ENCODE measurements at regions not wholly inside any gene's neighbourhood (a gene's known extent, or its start where the extent isn't known, plus 50 kb on each side); places are given as distances from the start of the nearest gene placed in this dataset.

DNA sequence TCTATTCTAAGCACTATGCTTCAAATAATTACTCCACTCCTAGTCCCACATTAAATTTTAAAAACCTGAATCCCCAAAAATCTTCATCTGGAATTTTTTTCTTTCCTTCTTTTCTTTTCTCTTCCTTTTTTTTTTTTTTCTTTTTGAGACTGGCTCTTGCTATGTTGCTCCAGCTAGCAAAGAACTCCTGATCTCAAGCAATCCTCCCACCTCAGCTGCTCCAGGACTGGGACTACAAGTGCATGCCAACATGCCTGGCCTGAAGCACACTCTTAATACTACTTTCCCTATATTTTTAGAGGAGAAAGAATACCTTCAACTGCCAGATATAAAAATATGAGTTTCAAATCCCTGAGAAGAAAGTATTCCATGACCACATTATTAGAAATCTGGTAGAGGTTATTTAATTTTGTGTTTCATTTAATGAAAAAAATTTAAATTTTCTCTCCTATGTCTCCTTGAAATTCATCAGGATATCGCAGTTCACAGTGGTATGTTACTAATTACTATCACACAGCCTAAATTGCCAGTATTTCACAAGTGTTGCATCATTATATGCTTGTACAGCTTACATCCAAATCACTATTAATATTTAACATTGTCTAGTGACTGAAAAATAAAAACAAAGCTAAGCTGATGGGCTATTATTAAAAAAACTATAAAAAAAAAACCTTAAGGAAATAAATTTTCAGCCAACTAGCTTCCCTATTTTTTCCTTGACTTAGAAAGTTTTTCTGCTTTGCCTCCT lies 227.8 kb downstream of the NAF1 start:
- no peak overlapping the region for H3K4me2 ChIP-seq
- no peaks in the 10 kb centered on the region for H3K9me3 ChIP-seq (ENCODE audit: low read depth)
- H3K36me3 ChIP-seq, result no peaks in the 10 kb centered on the region
- no peak overlapping the region for H3K27ac Mint-ChIP-seq
- no peaks in the 10 kb centered on the region for H3K79me2 ChIP-seq (ENCODE audit: low read depth)
- TF ChIP-seq, protein P1, sequence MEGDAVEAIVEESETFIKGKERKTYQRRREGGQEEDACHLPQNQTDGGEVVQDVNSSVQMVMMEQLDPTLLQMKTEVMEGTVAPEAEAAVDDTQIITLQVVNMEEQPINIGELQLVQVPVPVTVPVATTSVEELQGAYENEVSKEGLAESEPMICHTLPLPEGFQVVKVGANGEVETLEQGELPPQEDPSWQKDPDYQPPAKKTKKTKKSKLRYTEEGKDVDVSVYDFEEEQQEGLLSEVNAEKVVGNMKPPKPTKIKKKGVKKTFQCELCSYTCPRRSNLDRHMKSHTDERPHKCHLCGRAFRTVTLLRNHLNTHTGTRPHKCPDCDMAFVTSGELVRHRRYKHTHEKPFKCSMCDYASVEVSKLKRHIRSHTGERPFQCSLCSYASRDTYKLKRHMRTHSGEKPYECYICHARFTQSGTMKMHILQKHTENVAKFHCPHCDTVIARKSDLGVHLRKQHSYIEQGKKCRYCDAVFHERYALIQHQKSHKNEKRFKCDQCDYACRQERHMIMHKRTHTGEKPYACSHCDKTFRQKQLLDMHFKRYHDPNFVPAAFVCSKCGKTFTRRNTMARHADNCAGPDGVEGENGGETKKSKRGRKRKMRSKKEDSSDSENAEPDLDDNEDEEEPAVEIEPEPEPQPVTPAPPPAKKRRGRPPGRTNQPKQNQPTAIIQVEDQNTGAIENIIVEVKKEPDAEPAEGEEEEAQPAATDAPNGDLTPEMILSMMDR (IDR thresholded peaks at IDR 0.05), result no peak
- TF ChIP-seq EZH2 (IDR thresholded peaks at IDR 0.05), result no peak
- TF ChIP-seq EZH2phosphoT487 (IDR thresholded peaks at IDR 0.05), result no peak
- no peaks in the 10 kb centered on the region for H4K20me1 ChIP-seq (ENCODE audit: low read depth)
- peaks cover 13% of the 10 kb centered on the region for H3K4me1 Mint-ChIP-seq
- no peak overlapping the region for H2AFZ ChIP-seq (replicated peaks)
- no peak overlapping the region for H3K9ac ChIP-seq
- H3F3A ChIP-seq (ENCODE audit: low read depth), result no peaks in the 10 kb centered on the region
- H3K27me3 Mint-ChIP-seq (ENCODE audit: insufficient read depth, low read depth), result peaks cover under 1% of the 10 kb centered on the region
- H3K9me3 Mint-ChIP-seq, result no peaks in the 10 kb centered on the region
- no peak overlapping the region for H3K4me3 ChIP-seq
- H3K4me1 ChIP-seq, result no peaks in the 10 kb centered on the region
- H3K27ac ChIP-seq, result no peak overlapping the region
- no peak for DNase-seq (ENCODE audit: low spot score)
- H3K36me3 Mint-ChIP-seq, result no peaks in the 10 kb centered on the region
- H3K4me3 Mint-ChIP-seq, result no peak overlapping the region
- H3K27me3 ChIP-seq, result no peaks in the 10 kb centered on the region

GRCh38 chr4:162935214-162935613 lies 231.5 kb downstream of the NAF1 start:
- H2AFZ ChIP-seq (replicated peaks), result no peak overlapping the region
- H3K4me1 ChIP-seq, result no peaks in the 10 kb centered on the region
- Mint-ChIP-seq H3K9me3 (no peaks in the 10 kb centered on the region), H3K27me3 (ENCODE audit: insufficient read depth, low read depth) (no peaks in the 10 kb centered on the region), H3K27ac (no peak overlapping the region), H3K4me1 (peaks cover 14% of the 10 kb centered on the region), H3K4me3 (no peak overlapping the region), H3K36me3 (no peaks in the 10 kb centered on the region)
- no peaks in the 10 kb centered on the region for H3K79me2 ChIP-seq (ENCODE audit: low read depth)
- no peak for DNase-seq (ENCODE audit: low spot score)
- H3K9me3 ChIP-seq (ENCODE audit: low read depth), result no peaks in the 10 kb centered on the region
- H3F3A ChIP-seq (ENCODE audit: low read depth), result no peaks in the 10 kb centered on the region
- no peaks in the 10 kb centered on the region for H4K20me1 ChIP-seq (ENCODE audit: low read depth)
- H3K36me3 ChIP-seq, result no peaks in the 10 kb centered on the region
- TF ChIP-seq, protein P1 (IDR thresholded peaks at IDR 0.05), result no peak
- TF ChIP-seq EZH2phosphoT487 (IDR thresholded peaks at IDR 0.05) (no peak), EZH2 (IDR thresholded peaks at IDR 0.05) (no peak)
- H3K9ac ChIP-seq, result no peak overlapping the region
- H3K27ac ChIP-seq, result no peak overlapping the region
- H3K27me3 ChIP-seq, result no peaks in the 10 kb centered on the region
- no peak overlapping the region for H3K4me3 ChIP-seq
- no peak overlapping the region for H3K4me2 ChIP-seq

DNA sequence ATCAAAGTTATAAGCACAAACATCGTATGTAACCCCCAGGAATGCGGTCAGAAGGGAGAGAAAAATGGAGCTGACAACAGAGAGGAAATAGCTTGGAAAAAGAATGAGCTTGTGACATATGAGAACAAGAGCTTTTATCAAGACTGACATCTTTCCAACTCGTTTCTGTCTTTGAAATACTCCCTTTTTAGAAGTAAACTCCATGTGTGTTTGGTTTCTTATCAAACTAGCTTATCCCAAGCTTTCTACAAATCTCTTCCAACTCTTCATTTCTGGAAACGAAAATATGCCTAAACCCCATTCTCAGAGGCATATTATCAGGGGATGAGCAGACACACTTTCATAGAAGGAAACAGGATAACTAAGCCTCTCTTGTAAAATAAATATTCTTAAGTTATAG lies 235.4 kb downstream of the NAF1 start:
- no peaks in the 10 kb centered on the region for H3K36me3 ChIP-seq
- no peak overlapping the region for H3K4me3 ChIP-seq
- H3K4me3 Mint-ChIP-seq, result no peak overlapping the region
- H3K4me1 Mint-ChIP-seq, result peaks cover 14% of the 10 kb centered on the region
- no peaks in the 10 kb centered on the region for H3K79me2 ChIP-seq (ENCODE audit: low read depth)
- H3K9me3 Mint-ChIP-seq, result no peaks in the 10 kb centered on the region
- H3K27me3 ChIP-seq, result no peaks in the 10 kb centered on the region
- H3K27ac ChIP-seq, result no peak overlapping the region
- no peaks in the 10 kb centered on the region for H3K4me1 ChIP-seq
- no peak for DNase-seq (ENCODE audit: low spot score)
- H3K27me3 Mint-ChIP-seq (ENCODE audit: insufficient read depth, low read depth), result no peaks in the 10 kb centered on the region
- H3K9me3 ChIP-seq (ENCODE audit: low read depth), result no peaks in the 10 kb centered on the region
- H3K36me3 Mint-ChIP-seq, result no peaks in the 10 kb centered on the region
- no peaks in the 10 kb centered on the region for H4K20me1 ChIP-seq (ENCODE audit: low read depth)
- no peak overlapping the region for H3K9ac ChIP-seq
- H3K27ac Mint-ChIP-seq, result no peak overlapping the region
- no peak overlapping the region for H2AFZ ChIP-seq (replicated peaks)
- H3K4me2 ChIP-seq, result no peak overlapping the region
- TF ChIP-seq, protein P1 (IDR thresholded peaks at IDR 0.05), result no peak
- TF ChIP-seq EZH2 (IDR thresholded peaks at IDR 0.05), result no peak
- no peak for TF ChIP-seq EZH2phosphoT487 (IDR thresholded peaks at IDR 0.05)
- H3F3A ChIP-seq (ENCODE audit: low read depth), result no peaks in the 10 kb centered on the region
